Suprapubic skin (tissue), 3 donors: ENCODE measurements at regions not wholly inside any gene's neighbourhood (a gene's known extent, or its start where the extent isn't known, plus 50 kb on each side); places are given as distances from the start of the nearest gene placed in this dataset.

Source experiments
- POLR2AphosphoS5 ChIP-seq, 3 donors: sonication (generic); formaldehyde crosslinking; IDR thresholded peaks; one replicate each; pipeline ENCODE4 v1.6.1; 2017; ENCODE audit warnings: antibody characterized with exemption in 3 of 3
- TF ChIP-seq, protein P1 (sequence below), 2 donors: fragments of 200-600 bp in 1 of 2; fragments of 450-650 bp in 1 of 2; sonication (generic) in 1 of 2; IDR thresholded peaks; one replicate each; pipeline ENCODE4 v1.5.1; 2016 to 2019; ENCODE audit warnings: antibody characterized with exemption in 2 of 2, mild to moderate bottlenecking in 1 of 2, moderate library complexity in 1 of 2

DNA sequence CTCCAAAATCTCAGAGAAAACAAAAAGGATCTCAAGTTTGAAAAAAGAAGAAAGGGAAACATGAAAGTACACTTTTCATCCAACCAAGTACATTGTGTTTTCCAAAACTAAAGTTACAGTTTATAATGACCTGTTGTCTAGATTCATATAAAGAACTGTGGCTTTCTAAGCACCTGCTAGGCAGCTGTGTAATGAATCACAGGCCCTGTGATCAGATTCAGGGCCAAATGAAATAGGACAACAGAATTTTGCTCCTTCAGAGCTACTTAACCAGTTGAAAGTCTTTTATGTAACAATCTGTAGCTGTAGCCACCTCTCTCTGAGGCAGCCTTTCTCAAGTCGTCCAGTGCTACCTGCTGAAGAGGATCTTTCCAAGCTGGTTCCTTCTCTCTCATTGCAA, 960.0 kb upstream of the RAG2 start:
- TF ChIP-seq, protein P1, sequence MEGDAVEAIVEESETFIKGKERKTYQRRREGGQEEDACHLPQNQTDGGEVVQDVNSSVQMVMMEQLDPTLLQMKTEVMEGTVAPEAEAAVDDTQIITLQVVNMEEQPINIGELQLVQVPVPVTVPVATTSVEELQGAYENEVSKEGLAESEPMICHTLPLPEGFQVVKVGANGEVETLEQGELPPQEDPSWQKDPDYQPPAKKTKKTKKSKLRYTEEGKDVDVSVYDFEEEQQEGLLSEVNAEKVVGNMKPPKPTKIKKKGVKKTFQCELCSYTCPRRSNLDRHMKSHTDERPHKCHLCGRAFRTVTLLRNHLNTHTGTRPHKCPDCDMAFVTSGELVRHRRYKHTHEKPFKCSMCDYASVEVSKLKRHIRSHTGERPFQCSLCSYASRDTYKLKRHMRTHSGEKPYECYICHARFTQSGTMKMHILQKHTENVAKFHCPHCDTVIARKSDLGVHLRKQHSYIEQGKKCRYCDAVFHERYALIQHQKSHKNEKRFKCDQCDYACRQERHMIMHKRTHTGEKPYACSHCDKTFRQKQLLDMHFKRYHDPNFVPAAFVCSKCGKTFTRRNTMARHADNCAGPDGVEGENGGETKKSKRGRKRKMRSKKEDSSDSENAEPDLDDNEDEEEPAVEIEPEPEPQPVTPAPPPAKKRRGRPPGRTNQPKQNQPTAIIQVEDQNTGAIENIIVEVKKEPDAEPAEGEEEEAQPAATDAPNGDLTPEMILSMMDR (IDR thresholded peaks at IDR 0.05) = no peak
- no peak for TF ChIP-seq POLR2AphosphoS5 (IDR thresholded peaks at IDR 0.05)
